Activated T-helper 17 cell treated with anti-CD3 and anti-CD28 coated beads, Interleukin-2, amount 50 U/mL, for 72 hours (primary cell): ENCODE measurements at regions not wholly inside any gene's neighbourhood (a gene's known extent, or its start where the extent isn't known, plus 50 kb on each side); places are given as distances from the start of the nearest gene placed in this dataset.
"Not testable (repeated sequence)": the region's sequence is repeated elsewhere in the genome, so short reads cannot be mapped to it uniquely, and the experiment has no call there.

Source experiments
- ATAC-seq: fragments of 150-1000 bp; cut with Tn5 transposase; replicated peaks from 2 replicates; pipeline ENCODE4 v1.10.0; 2021; ENCODE audit warnings: mild to moderate bottlenecking, moderate library complexity
- H3K27ac Mint-ChIP-seq: one replicate; pipeline ENCODE4 v1.8.0; 2022; ENCODE audit warnings: mixed read lengths
- H3K27me3 Mint-ChIP-seq: one replicate; pipeline ENCODE4 v1.8.0; 2022; ENCODE audit warnings: mixed read lengths
- H3K36me3 Mint-ChIP-seq: one replicate; pipeline ENCODE4 v1.8.0; 2022; ENCODE audit warnings: low read depth, mild to moderate bottlenecking, mixed read lengths
- H3K4me1 Mint-ChIP-seq: one replicate; pipeline ENCODE4 v1.8.0; 2022; ENCODE audit warnings: mixed read lengths
- H3K4me3 Mint-ChIP-seq: one replicate; pipeline ENCODE4 v1.8.0; 2022; ENCODE audit warnings: mild to moderate bottlenecking, mixed read lengths
- H3K9me3 Mint-ChIP-seq: one replicate; pipeline ENCODE4 v1.8.0; 2022; ENCODE audit warnings: mixed read lengths

- H3K36me3 Mint-ChIP-seq, H3K9me3 Mint-ChIP-seq, H3K27ac Mint-ChIP-seq, H3K4me1 Mint-ChIP-seq, H3K4me3 Mint-ChIP-seq, H3K27me3 Mint-ChIP-seq: not testable (repeated sequence)
- ATAC-seq: peak; percentile 8
These were observed 63.3 kb upstream of the FRG2B start for GRCh38 chr10:133689897-133690296.

GRCh38 chr10:133688441-133688912, 61.9 kb upstream of the FRG2B start:
- H3K4me3 Mint-ChIP-seq, H3K36me3 Mint-ChIP-seq, H3K4me1 Mint-ChIP-seq, H3K27ac Mint-ChIP-seq, H3K27me3 Mint-ChIP-seq, H3K9me3 Mint-ChIP-seq: not testable (repeated sequence)
- peak; percentile 37 for ATAC-seq

- H3K4me3 Mint-ChIP-seq, H3K4me1 Mint-ChIP-seq, H3K9me3 Mint-ChIP-seq, H3K27ac Mint-ChIP-seq, H3K27me3 Mint-ChIP-seq, H3K36me3 Mint-ChIP-seq: not testable (repeated sequence)
- peak; percentile 51 for ATAC-seq
These were observed 61.3 kb upstream of the FRG2B start for GRCh38 chr10:133687689-133688440.

GRCh38 chr10:133686992-133687391, 60.4 kb upstream of the FRG2B start:
- not testable (repeated sequence) for H3K4me1 Mint-ChIP-seq, H3K36me3 Mint-ChIP-seq, H3K27me3 Mint-ChIP-seq, H3K9me3 Mint-ChIP-seq, H3K27ac Mint-ChIP-seq, H3K4me3 Mint-ChIP-seq
- peak; percentile 40 for ATAC-seq
